ENCODE measurements at regions not wholly inside any gene's neighbourhood (a gene's known extent, or its start where the extent isn't known, plus 50 kb on each side); places are given as distances from the start of the nearest gene placed in this dataset.
A peak's percentile ranks its signal among the peaks of the same experiment; 100 is the strongest.
"Not testable (repeated sequence)": the region's sequence is repeated elsewhere in the genome, so short reads cannot be mapped to it uniquely, and the experiment has no call there.

DNA sequence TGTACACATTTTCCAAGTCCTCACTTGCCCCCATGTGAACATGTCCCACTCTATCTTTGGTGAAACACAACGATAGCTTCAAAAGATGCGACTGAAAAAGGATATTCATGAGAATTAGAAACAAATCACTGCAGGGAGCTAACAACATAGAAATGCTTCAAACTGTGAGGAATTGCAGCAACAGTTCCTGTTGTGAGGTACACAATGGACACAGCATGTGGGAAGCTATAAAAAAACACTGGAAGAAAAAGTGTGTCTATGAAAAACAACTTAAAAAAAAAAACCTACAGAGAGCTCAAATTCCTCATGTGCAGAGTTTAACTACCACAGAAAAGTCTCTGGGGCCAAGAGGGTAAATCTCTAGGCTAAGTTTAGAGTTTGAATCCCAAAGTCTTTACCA is 51.6 kb upstream of the BLTP1 start:
- DNase-seq = no peak

DNA sequence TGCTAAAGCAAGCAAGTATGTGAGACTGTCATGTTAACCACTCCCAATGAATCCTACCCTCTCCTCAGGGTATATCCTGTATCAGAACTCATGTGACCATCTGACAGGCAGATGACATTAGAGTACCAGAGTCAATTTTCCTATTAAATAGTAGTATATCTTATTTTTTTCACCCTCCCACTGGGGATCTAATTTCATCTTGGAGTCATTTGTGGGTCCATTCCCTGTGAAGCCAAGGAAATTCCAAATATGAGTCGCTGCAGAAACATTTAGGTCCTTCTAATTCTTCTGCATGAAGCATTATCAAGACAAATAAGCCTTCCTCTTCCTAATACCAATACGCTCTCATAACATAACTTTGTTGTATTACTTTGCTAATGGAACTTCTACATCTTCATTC is 52.2 kb upstream of the BLTP1 start:
- no peak for DNase-seq

- DNase-seq = no peak
Observed at GRCh38 chr4:122091836-122092405, 60.2 kb upstream of the BLTP1 start.

DNA sequence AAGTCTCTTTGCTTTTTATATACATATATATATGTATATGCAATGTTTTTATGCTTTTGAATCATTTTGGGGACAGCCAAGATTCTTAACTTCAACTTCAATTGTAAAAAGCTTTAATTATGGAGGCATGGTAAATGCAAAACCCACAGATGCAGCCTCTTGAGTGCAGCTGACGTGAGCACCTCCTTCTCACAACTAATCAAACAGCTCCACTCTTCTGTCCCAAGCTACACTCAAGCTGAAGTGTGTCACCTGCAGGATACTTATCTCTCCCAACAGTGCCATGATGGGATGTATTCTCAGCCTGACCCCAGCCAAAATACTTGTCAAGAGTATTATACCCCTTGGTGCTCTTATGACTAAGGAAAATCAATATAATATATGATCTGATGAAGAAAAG is 60.7 kb upstream of the BLTP1 start:
- DNase-seq = no peak

- DNase-seq = no peak
Observed at GRCh38 chr4:122090989-122091388, 61.1 kb upstream of the BLTP1 start.

DNA sequence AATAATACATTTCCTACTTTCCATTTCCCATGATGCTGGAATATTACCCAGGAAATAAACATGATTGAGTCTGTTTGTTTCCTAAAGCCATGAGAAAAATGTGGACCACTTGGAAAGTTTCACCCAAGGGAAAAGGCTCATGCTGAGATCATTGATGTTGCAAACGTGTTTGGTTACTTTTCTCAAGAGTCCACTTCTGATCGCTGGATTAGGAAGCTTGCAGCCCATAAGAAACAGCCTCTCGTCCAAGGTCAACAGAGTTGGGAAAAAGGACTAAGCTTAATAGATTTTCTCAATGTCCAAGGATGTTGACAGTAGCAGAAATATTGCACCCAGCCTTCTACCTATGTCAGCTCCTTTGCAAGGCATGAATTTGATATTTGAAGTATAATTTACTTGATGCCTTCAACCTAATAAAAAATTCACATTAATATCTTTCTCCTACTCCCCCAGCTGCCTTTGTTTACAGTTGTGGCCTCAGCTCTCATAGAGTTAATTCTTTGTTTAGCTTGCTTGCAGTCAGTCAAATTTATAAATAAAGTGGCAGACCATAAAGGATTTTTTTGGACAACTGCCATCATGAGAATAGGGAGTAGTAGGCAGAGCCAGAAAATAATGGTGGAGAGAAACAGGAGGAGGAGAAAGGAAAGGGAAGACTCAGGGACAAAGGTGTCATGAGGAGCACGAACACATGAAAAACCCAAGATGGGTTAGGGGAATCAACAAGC is 65.6 kb upstream of the BLTP1 start:
- peak; percentile 5 for DNase-seq

GRCh38 chr4:122083989-122084388 is 68.1 kb upstream of the BLTP1 start:
- no peak for DNase-seq

- DNase-seq = no peak
Observed at GRCh38 chr4:122083351-122083750, 68.8 kb upstream of the BLTP1 start.

DNA sequence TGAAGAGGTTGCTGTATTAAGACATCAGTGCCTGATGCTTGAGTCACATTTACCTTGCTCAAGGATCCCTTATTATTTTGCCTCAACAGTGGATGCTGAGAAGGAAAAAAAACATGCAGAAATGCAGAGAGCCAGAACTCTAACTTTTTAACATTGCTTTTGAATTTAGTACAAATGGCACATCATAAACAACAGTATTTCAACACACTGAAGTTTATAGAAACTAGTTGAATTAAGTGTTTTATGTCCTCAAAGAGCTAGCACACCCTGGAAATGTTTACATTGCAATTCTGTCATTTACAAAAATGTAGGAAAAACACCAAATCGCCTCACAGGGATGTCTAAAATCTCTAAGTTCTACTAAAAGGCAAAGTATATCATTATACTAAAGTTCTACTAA is 69.5 kb upstream of the BLTP1 start:
- no peak for DNase-seq

DNA sequence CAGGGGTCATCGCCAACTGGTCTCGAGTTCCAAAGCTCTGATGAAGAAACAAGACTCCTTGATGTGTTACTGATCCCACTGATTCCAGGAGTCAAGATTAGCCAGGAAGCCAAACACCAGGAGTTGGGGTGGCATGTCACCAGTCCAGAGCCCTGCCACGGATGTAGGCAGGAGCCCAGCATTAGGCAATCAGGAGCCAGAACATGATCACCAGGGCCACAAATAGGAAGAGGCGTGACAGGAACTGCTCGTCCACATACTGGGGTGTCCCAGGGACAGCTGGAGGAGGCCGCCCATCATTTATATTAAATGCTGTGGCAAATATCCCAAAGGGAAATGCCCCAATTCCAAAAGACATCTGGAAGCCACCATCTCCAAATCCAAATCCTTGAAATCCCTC is 74.5 kb upstream of the BLTP1 start:
- DNase-seq = not testable (repeated sequence)

GRCh38 chr4:122076835-122077234 is 75.3 kb upstream of the BLTP1 start:
- not testable (repeated sequence) for DNase-seq

GRCh38 chr4:122073615-122074014 is 78.5 kb upstream of the BLTP1 start:
- DNase-seq = no peak

DNA sequence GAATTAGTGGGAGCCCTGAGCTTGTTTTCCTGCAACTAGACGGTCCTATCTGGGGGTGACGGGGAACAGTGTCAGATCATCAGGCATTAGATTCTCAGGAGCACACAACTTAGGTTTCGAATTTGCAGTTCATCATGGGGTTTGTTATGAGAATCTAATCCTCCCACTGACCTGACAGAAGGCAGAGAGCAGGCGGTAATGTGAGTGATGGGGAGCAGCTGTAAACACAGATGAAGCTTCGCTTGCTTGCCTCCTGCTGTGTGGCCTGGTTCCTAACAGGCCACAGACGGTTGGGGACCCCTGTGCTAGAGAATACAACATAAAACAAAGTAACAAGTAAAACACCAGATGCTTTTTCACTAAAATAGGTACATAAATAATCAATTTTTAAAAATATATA is 86.2 kb upstream of the BLTP1 start:
- no peak for DNase-seq

- no peak for DNase-seq
Observed at GRCh38 chr4:122065149-122065548, 87.0 kb upstream of the BLTP1 start.

- no peak for DNase-seq
Observed at GRCh38 chr4:122053186-122053585, 98.9 kb upstream of the BLTP1 start.

DNA sequence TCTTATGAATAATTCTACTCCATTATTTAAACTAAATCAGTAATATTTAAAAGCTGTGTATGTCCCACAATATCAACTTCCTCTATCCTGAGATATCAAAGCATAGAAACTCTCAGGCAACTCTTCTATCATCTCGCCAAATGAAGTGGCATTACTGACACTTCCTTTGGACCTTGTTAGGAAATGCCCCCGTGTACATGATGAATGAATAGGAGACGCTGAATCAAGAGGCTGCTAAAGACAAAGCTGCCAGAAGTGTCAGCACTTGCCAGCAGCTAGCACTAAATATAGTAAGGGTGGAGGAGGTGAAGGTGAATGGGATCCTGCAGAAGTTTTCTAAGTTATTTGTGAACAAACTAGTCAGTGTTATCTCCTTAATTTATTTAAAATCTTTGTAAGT is 99.5 kb upstream of the BLTP1 start:
- DNase-seq = no peak

DNA sequence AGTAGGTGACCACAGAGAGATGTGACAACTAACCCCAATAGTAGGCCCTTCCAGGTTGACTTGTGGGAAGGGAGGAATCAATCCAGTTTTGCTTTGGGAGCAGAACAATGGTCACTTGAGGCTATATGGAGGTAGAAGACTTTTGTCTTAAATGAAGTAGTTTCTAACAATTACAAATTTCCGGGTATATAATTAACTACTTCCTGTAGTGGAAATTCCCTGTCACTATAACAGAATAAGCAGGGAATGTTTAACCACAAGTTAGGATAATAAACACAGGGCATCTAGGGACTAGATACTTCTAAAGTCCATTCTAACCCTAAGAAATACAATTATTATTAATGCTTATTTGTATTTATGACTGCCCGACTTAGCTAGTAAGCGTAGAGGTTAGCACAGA is 99.0 kb upstream of the TRPC3 start:
- no peak for DNase-seq

GRCh38 chr4:122047456-122048425 is 95.9 kb upstream of the TRPC3 start:
- DNase-seq = no peak

GRCh38 chr4:122046255-122046654 is 94.4 kb upstream of the TRPC3 start:
- no peak for DNase-seq

- peak; percentile 12 for DNase-seq
Observed at GRCh38 chr4:122045533-122045932, 93.7 kb upstream of the TRPC3 start.

DNA sequence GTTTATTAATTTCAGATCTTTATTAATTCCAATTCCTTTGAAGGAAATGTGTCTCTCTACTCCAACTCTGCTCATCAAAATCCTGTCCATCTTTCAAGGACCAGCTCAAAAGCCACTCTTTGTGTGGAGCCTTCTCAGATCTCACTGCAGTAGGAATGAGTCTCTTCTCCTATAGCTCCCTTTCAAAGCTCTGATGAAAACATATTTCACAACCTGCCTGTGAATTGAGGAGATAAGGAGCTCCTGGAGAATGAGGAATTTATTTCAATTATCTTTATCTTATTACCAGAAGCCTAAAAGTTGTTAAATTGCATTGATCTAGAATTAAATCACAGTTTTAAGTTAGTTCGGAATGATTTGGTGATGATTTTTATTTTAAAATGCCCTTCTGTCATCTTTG is 92.6 kb upstream of the TRPC3 start:
- no peak for DNase-seq

GRCh38 chr4:122041312-122041711 is 89.5 kb upstream of the TRPC3 start:
- no peak for DNase-seq

GRCh38 chr4:122038896-122039295 is 87.0 kb upstream of the TRPC3 start:
- no peak for DNase-seq

DNA sequence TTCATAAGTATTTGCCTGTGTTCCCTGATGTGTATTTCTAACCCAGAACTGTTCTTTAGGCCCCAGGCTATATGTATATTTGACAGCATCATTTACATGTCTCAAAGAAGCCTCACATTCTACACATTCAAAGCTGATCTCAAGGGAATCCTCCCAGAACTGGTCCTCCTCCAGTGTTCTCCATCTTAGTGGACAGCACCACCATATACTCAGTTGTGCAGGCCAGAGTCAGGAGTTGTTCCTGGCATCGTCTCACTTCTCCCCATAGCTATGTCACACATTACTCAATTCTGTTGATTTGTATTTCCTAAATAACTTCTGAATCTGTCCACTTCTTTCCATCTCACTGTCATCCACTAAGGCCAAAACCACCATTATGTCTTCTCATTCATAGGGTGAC is 82.8 kb upstream of the TRPC3 start:
- no peak for DNase-seq
